Esophagus muscularis mucosa (tissue), 4 donors: ENCODE measurements at regions not wholly inside any gene's neighbourhood (a gene's known extent, or its start where the extent isn't known, plus 50 kb on each side); places are given as distances from the start of the nearest gene placed in this dataset.

Source experiments
- DNase-seq: peaks from one replicate; pipeline ENCODE4 v3.0.0-alpha.2; 2017; ENCODE audit errors: extremely low spot score
- H3K27ac ChIP-seq, 4 donors: fragments of 200-600 bp; sonication (generic); replicated peaks in 1 of 4; 1 replicate in 3 of 4; 2 replicates in 1 of 4; pipeline ENCODE4 v1.5.1; 2016 to 2019; ENCODE audit warnings: mild to moderate bottlenecking in 1 of 4
- H3K27me3 ChIP-seq, 4 donors: fragments of 200-600 bp; sonication (generic); one replicate each; pipeline versions ENCODE4 v1.5.1 to v1.6.0; 2016 to 2019
- H3K36me3 ChIP-seq, 4 donors: fragments of 200-600 bp; sonication (generic); one replicate each; pipeline ENCODE4 v1.5.1; 2016 to 2019
- H3K4me1 ChIP-seq, 4 donors: fragments of 200-600 bp; sonication (generic); one replicate each; pipeline ENCODE4 v1.5.1; 2016 to 2019
- H3K4me3 ChIP-seq, 4 donors: fragments of 200-600 bp; sonication (generic); 1 replicate in 2 of 4; 2 replicates in 2 of 4; pipeline ENCODE4 v1.5.1; 2016 to 2019; ENCODE audit warnings: mild to moderate bottlenecking in 4 of 4, moderate library complexity in 1 of 4
- H3K9me3 ChIP-seq, 4 donors: fragments of 200-600 bp; sonication (generic); 1 replicate in 3 of 4; 2 replicates in 1 of 4; pipeline ENCODE4 v1.5.1; 2016 to 2019
- CTCF ChIP-seq, 3 experiments: fragments of 200-600 bp in 2 of 3; fragments of 450-650 bp in 1 of 3; sonication (generic) in 2 of 3; IDR thresholded peaks; one replicate each; pipeline ENCODE4 v1.5.1; 2017 to 2019; ENCODE audit warnings: antibody characterized with exemption in 3 of 3, mild to moderate bottlenecking in 2 of 3, moderate library complexity in 1 of 3
- EP300 ChIP-seq: sonication (generic); formaldehyde crosslinking; IDR thresholded peaks from one replicate; pipeline ENCODE4 v1.6.1; 2017; ENCODE audit warnings: antibody characterized with exemption
- POLR2A ChIP-seq: fragments of 450-650 bp; IDR thresholded peaks from one replicate; pipeline ENCODE4 v1.6.1; 2017; ENCODE audit warnings: antibody characterized with exemption, moderate library complexity, mild to moderate bottlenecking, low read depth
- POLR2AphosphoS5 ChIP-seq, 2 donors: sonication (generic); formaldehyde crosslinking; IDR thresholded peaks; one replicate each; pipeline ENCODE4 v1.6.1; 2017; ENCODE audit warnings: antibody characterized with exemption in 2 of 2
- WGBS: methylation state at CpG from one replicate; pipeline ENCODE4 v1.1.5; 2018; 5-methylcytosine and 5-hydroxymethylcytosine counted together
- intact Hi-C: fragments of 100-400 bp; cut with DNase I; formaldehyde crosslinking; loops from one replicate; pipeline ENCODE4 v1.15.1; 2023

- intact Hi-C loops = no loop called here
- no peak overlapping the region for H3K27ac ChIP-seq
- 60% methylated on average over 5 of the region's 5 CpGs for WGBS
- H3K4me3 ChIP-seq = no peak overlapping the region
- H3K9me3 ChIP-seq = no peaks in the 10 kb centered on the region
- TF ChIP-seq EP300 = no peak
- no peak for TF ChIP-seq CTCF (IDR thresholded peaks at IDR 0.05)
- no peak for TF ChIP-seq POLR2A
- TF ChIP-seq POLR2AphosphoS5 (IDR thresholded peaks at IDR 0.05) = no peak
- DNase-seq = no peak
- no peaks in the 10 kb centered on the region for H3K4me1 ChIP-seq
- no peaks in the 10 kb centered on the region for H3K36me3 ChIP-seq
- no peaks in the 10 kb centered on the region for H3K27me3 ChIP-seq
Measured at GRCh38 chr13:89322466-89322865, 1651.3 kb downstream of the SLITRK5 start.

DNA sequence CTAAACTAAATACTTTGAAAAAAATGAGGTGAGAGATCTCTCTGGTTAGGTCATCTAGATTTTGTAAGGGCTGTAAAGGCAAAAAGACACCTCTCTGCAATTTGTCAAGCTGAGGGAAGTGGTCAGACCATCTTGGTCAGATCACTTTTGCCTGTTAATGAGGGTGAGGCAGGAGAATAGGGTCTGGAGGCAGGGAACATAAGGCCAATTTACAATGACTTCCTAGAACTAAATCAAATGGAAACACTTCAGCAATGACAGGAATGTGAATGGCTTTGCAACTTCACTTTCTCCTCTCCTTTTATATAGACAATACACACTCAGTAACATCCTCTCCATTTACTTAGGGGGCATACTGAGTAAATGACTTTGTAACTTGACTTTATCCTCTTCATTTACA is 1653.4 kb downstream of the SLITRK5 start:
- no peaks in the 10 kb centered on the region for H3K9me3 ChIP-seq
- no peak for DNase-seq
- no peaks in the 10 kb centered on the region for H3K27me3 ChIP-seq
- H3K36me3 ChIP-seq = no peaks in the 10 kb centered on the region
- H3K4me1 ChIP-seq = no peaks in the 10 kb centered on the region
- intact Hi-C loops = no loop called here
- TF ChIP-seq EP300 (no peak), CTCF (IDR thresholded peaks at IDR 0.05) (no peak), POLR2AphosphoS5 (IDR thresholded peaks at IDR 0.05) (no peak), POLR2A (no peak)
- H3K4me3 ChIP-seq = no peak overlapping the region
- no peak overlapping the region for H3K27ac ChIP-seq

DNA sequence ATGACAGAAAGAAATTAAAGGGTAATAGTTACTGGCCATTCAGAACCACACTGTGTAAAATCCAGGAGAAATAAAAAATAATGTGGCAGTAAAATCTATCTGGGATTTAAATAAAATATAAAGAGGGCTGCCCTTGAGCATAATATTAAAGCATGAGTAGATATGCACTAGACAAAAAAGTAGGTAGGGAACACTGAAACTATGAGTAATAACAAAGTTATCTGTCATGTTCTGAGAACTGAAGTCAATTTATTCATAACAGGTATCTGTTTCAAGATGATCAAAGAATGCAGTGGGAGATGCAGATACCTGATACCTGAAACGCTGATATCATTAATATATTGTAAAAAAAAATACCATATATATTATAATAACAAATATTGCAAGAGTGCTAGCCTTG is 1672.0 kb downstream of the SLITRK5 start:
- no peaks in the 10 kb centered on the region for H3K4me1 ChIP-seq
- intact Hi-C loops = no loop called here
- H3K36me3 ChIP-seq = no peaks in the 10 kb centered on the region
- WGBS = 81% methylated on average over 1 of the region's 1 CpG
- no peak overlapping the region for H3K27ac ChIP-seq
- TF ChIP-seq CTCF (IDR thresholded peaks at IDR 0.05) = no peak
- no peak for TF ChIP-seq EP300
- TF ChIP-seq POLR2AphosphoS5 (IDR thresholded peaks at IDR 0.05) = no peak
- no peak for TF ChIP-seq POLR2A
- no peaks in the 10 kb centered on the region for H3K27me3 ChIP-seq
- DNase-seq = no peak
- H3K9me3 ChIP-seq = no peaks in the 10 kb centered on the region
- H3K4me3 ChIP-seq = no peak overlapping the region

DNA sequence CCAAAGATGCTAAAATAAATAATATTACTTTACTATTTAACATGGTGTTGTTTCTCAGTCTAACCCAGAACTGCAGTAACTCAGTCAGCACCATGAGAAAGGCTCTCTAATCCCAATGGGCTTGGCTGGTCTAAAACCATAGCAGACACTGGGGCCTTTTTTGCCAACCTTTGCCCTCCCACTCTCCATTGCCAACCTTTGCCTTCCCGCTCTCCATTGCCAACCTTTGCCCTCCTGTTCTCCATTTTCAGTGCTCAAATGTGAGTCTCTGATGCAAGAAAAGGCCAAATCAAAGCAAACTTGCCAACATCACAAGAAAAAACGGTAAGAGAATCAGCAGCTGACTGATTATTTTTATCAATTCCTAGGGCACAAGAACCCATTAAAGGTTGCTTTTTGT is 1681.2 kb downstream of the SLITRK5 start:
- Histone ChIP-seq H3K9me3 (no peaks in the 10 kb centered on the region), H3K4me3 (no peak overlapping the region), H3K36me3 (no peaks in the 10 kb centered on the region), H3K27ac (no peak overlapping the region), H3K27me3 (no peaks in the 10 kb centered on the region), H3K4me1 (no peaks in the 10 kb centered on the region)
- intact Hi-C loops = no loop called here
- TF ChIP-seq POLR2A = no peak
- no peak for TF ChIP-seq CTCF (IDR thresholded peaks at IDR 0.05)
- TF ChIP-seq POLR2AphosphoS5 (IDR thresholded peaks at IDR 0.05) = no peak
- no peak for TF ChIP-seq EP300
- 84% methylated on average over 2 of the region's 2 CpGs for WGBS
- DNase-seq = no peak

GRCh38 chr13:89361909-89362308 is 1690.7 kb downstream of the SLITRK5 start:
- no peak for DNase-seq
- no peak overlapping the region for H3K27ac ChIP-seq
- intact Hi-C loops = no loop called here
- no peaks in the 10 kb centered on the region for H3K4me1 ChIP-seq
- no peaks in the 10 kb centered on the region for H3K36me3 ChIP-seq
- H3K9me3 ChIP-seq = no peaks in the 10 kb centered on the region
- no peak overlapping the region for H3K4me3 ChIP-seq
- no peaks in the 10 kb centered on the region for H3K27me3 ChIP-seq
- WGBS = 95% methylated on average over 3 of the region's 4 CpGs
- no peak for TF ChIP-seq EP300
- no peak for TF ChIP-seq POLR2AphosphoS5 (IDR thresholded peaks at IDR 0.05)
- no peak for TF ChIP-seq CTCF (IDR thresholded peaks at IDR 0.05)
- TF ChIP-seq POLR2A = no peak
